ENCODE measurements at regions not wholly inside any gene's neighbourhood (a gene's known extent, or its start where the extent isn't known, plus 50 kb on each side); places are given as distances from the start of the nearest gene placed in this dataset.
"Not testable (repeated sequence)": the region's sequence is repeated elsewhere in the genome, so short reads cannot be mapped to it uniquely, and the experiment has no call there.

- DNase-seq (ENCODE audit: low spot score): no peak
- intact Hi-C loops (cut with DNase I): no loop called here
Observed at GRCh38 chr10:128178302-128178958, 52.2 kb upstream of the MKI67 start.

- DNase-seq (ENCODE audit: low spot score): no peak
- intact Hi-C loops (cut with DNase I): no loop called here
Observed at GRCh38 chr10:128180843-128181242, 54.6 kb upstream of the MKI67 start.

- intact Hi-C loops (cut with DNase I): no loop called here
- DNase-seq (ENCODE audit: low spot score): no peak
Observed at GRCh38 chr10:128185627-128186026, 59.4 kb upstream of the MKI67 start.

GRCh38 chr10:128186959-128187787 is 61.0 kb upstream of the MKI67 start:
- intact Hi-C loops (cut with DNase I): no loop called here
- no peak for DNase-seq (ENCODE audit: low spot score)

GRCh38 chr10:128187788-128188185 is 61.6 kb upstream of the MKI67 start:
- intact Hi-C loops (cut with DNase I): no loop called here
- no peak for DNase-seq (ENCODE audit: low spot score)

- DNase-seq (ENCODE audit: low spot score): no peak
- intact Hi-C loops (cut with DNase I): no loop called here
Observed at GRCh38 chr10:128189176-128189575, 63.0 kb upstream of the MKI67 start.

GRCh38 chr10:128191847-128192246 is 65.6 kb upstream of the MKI67 start:
- intact Hi-C loops (cut with DNase I): no loop called here
- no peak for DNase-seq (ENCODE audit: low spot score)

GRCh38 chr10:128201826-128202225 is 75.6 kb upstream of the MKI67 start:
- intact Hi-C loops (cut with DNase I); DNase-seq (ENCODE audit: low spot score): not testable (repeated sequence)

GRCh38 chr10:128203028-128203427 is 76.8 kb upstream of the MKI67 start:
- intact Hi-C loops (cut with DNase I): no loop called here
- no peak for DNase-seq (ENCODE audit: low spot score)

GRCh38 chr10:128205591-128205990 is 79.4 kb upstream of the MKI67 start:
- intact Hi-C loops (cut with DNase I); DNase-seq (ENCODE audit: low spot score): not testable (repeated sequence)

GRCh38 chr10:128206676-128207075 is 80.5 kb upstream of the MKI67 start:
- intact Hi-C loops (cut with DNase I): no loop called here

GRCh38 chr10:128209862-128210214 is 83.6 kb upstream of the MKI67 start:
- intact Hi-C loops (cut with DNase I): no loop called here
- no peak for DNase-seq (ENCODE audit: low spot score)

More at GRCh38 chr10:128206676-128207075, 80.5 kb upstream of the MKI67 start:
- no peak for DNase-seq (ENCODE audit: low spot score)

GRCh38 chr10:128210215-128211063 is 84.2 kb upstream of the MKI67 start:
- intact Hi-C loops (cut with DNase I): no loop called here
- DNase-seq (ENCODE audit: low spot score): peak; percentile 93

GRCh38 chr10:128211064-128211504 is 84.9 kb upstream of the MKI67 start:
- intact Hi-C loops (cut with DNase I): no loop called here
- DNase-seq (ENCODE audit: low spot score): no peak

- DNase-seq (ENCODE audit: low spot score): peak; percentile 95
- intact Hi-C loops (cut with DNase I): no loop called here
Observed at GRCh38 chr10:128211953-128212727, 85.9 kb upstream of the MKI67 start.

GRCh38 chr10:128213156-128213555 is 86.9 kb upstream of the MKI67 start:
- intact Hi-C loops (cut with DNase I): no loop called here
- no peak for DNase-seq (ENCODE audit: low spot score)

GRCh38 chr10:128215733-128216132 is 89.5 kb upstream of the MKI67 start:
- no peak for DNase-seq (ENCODE audit: low spot score)
- intact Hi-C loops (cut with DNase I): no loop called here

GRCh38 chr10:128217136-128217535 is 90.9 kb upstream of the MKI67 start:
- intact Hi-C loops (cut with DNase I): no loop called here
- DNase-seq (ENCODE audit: low spot score): no peak

GRCh38 chr10:128218161-128218560 is 91.9 kb upstream of the MKI67 start:
- intact Hi-C loops (cut with DNase I): no loop called here
- no peak for DNase-seq (ENCODE audit: low spot score)

Data from cardiac septum (tissue), 1 donor.